Activated T-cell treated with anti-CD3 and anti-CD28 coated beads for 4 hours (primary cell): ENCODE measurements at regions not wholly inside any gene's neighbourhood (a gene's known extent, or its start where the extent isn't known, plus 50 kb on each side); places are given as distances from the start of the nearest gene placed in this dataset.
"Not testable (repeated sequence)": the region's sequence is repeated elsewhere in the genome, so short reads cannot be mapped to it uniquely, and the experiment has no call there.

ENCODE experiments used
- DNase-seq: peaks from one replicate; pipeline ENCODE4 v3.0.0-alpha.2; 2020

DNA sequence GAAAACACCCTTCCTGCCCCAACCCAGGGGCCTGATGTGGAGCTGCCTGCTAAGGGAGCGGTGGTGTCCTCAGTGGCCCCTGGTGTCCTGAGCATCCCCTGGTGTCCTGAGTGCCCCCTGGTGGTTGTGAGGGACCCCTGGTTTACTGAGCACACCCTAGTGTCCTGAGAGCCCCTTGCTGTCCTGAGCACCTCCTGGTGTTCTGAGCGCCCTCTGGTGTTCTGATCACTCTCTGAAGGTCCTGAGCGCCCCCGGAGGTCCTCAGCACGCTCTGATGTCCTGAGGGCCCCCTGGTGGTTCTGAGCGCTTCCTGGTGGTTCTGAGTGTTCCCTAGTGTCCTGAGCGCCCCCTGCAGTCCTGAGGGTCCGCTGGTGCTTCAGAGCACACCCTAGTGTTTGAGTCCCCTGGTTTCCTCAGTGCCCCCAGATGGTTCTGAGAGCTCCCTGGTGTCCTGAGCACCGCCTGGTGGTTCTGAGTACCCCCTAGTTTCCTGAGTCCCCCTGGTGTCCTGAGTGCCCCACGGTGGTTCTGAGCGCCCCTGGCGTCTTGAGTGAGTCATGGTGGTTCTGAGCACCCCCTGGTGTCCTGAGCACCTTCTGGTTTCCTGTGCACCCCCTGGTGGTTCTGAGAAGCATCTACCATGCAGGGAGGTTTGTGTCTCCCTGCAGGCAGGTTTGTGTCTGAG lies 1004.2 kb downstream of the TMEM121 start:
- no peak for DNase-seq

DNA sequence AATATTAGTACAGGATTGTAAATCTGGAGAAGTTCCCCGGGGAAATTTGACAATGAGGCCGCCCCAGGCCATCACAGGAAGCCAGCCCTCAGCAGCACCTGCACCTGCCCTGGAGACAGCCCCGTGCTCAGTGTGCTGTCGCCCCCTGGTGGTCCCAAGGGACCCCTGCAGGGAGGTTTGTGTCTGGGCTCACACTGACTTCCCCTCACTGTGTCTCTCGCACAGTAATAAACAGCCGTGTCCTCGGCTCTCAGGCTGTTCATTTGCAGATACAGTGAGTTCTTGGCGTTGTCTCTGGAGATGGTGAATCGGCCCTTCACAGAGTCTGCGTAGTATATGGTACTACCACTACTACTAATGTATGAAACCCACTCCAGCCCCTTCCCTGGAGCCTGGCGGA lies 1011.2 kb downstream of the TMEM121 start:
- DNase-seq: not testable (repeated sequence)

DNA sequence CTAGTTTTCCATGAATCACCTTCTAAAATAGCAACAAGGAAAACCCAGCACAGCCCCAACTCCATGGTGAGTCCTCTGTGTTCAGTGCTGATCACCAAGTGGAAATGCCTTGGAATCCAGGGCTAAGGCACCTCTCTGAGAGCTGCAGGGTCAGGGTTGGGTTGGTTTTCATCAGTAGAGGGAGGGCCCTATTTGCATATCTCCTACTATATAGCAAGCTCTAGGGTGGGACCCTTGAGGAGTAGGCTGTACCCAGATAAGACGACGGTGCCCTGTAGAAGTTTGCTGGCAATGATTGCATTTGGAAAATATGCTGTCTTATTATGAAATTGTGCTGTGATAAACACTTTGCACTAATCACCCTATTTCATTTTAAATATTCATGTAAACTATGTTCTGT lies 1011.8 kb downstream of the TMEM121 start:
- no peak for DNase-seq

DNA sequence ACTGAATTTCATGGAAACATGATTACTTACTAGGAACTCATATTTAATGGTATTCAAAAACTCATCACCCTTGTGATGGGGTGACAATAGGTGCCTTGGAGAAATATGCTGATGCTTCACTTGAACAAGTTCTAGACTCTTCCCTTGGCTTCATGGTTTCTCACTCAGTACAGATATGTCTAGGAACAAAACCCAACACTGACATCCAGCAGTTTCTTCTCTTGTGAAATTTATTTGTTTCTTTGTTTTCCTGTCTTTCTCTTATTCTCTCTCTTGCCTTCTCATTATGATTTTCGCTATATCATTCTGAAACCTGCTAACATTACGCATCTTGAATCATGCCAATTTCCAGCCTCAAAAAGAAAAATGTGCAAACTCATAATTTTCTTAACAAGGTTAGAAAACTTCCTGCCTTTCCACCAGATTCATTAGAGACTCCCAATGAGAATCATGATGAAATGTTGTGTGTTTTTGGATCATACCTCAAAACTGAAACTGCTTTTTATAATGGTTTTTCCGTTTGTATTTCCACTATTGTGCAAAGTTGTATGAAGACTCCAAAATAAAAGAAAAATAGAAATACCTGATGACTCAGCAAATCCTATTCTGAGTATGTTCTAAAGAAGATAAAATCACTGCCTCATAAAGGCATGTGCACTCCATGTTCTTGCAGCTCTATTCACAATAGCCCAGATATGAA lies 1021.5 kb downstream of the TMEM121 start:
- no peak for DNase-seq

DNA sequence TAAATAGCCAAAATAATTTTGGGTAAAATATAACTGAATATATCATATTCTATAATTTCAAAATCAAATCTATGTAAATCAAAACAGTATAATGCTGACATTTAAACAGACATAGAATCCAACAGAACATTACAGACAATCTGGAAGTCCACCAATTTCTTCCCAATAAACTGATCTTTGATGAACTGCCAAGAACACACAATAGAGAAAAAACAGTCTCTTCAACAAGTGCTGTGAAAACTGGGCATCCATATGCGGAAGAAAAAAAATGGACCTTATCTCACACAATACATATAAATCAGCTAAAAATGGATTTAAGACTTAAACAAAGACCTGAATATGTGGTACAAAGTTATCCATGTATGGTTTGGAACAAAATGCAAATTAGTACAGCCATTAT lies 1022.7 kb downstream of the TMEM121 start:
- no peak for DNase-seq

DNA sequence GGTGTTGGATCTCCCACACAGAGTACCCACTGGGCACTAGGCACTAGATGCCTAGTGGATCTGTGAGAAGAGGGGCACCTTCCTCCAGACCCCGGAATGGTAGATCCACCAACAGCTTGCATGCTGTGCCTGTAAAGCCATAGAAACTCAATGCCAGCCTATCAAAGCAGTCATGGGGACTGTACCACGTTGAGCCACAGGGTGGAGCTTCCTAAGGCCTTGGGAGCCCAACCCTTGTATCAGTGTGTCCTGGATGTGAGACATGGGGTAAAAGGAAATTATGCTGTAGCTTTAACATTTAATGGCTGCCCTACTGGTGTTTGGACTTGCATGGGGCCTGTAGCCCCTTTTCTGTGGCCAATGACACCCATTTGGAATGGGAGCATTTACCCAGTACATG lies 1024.9 kb downstream of the TMEM121 start:
- no peak for DNase-seq

DNA sequence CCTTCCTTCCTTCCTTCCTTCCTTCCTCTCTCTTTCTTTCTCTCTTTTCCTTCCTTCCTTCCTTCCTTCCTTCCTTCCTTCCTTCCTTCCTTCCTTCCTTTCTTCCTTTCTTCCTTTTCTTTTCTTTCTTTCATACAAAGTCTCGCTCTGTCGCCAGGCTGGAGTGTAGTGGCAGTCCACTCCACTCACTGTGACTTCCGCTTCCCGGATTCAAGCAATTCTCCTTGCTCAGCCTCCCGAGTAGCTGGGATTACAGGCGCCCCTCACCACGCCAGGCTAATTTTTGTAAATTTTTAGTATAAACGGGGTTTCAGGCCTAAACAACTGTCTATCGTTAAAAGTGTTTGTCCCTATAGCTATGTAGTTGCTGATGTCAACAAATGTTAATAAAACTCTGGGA lies 1029.8 kb downstream of the TMEM121 start:
- DNase-seq: not testable (repeated sequence)

DNA sequence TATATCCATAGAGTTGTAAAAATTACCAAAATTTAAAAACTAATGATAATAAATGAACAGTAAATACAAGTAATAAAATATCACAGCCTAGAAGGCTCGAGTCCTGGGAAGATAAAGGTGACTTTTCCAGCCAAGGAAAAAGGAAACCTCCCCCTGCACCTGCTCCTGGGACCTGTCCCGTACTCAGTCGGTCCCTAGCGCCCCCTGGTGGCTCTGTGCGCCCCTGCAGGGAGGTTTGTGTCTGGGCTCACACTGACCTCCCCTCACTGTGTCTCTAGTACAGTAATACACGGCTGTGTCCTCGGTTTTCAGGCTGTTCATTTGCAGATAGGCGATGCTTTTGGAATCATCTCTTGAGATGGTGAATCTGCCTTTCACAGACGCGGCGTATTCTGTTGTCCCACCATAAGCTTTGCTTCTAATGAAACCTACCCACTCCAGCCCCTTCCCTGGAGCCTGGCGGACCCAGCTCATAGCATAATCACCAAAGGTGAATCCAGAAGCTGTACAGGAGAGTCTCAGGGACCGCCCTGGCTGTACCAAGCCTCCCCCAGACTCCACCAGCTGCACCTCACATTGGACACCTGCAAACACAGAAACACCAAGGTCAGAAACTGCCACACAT lies 1030.4 kb downstream of the TMEM121 start:
- DNase-seq: peak; percentile 70

DNA sequence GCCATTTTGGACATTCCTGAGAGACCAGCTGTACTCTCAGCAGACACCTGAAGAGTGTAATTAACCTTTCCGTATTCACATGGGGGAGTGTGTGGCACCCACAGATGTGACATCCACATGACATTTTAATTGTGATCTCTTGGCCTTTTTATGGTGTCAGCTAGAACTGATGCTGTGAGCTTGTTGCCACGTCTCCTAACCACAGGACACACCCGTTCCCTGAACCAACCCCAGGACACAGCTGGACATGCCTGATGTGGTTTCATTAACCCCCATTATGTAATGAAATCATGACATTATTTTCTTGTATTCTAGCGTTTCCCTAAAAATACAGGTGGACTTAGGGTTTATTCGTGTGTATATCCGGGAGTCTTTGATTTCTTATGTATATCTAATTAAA lies 1036.1 kb downstream of the TMEM121 start:
- no peak for DNase-seq

DNA sequence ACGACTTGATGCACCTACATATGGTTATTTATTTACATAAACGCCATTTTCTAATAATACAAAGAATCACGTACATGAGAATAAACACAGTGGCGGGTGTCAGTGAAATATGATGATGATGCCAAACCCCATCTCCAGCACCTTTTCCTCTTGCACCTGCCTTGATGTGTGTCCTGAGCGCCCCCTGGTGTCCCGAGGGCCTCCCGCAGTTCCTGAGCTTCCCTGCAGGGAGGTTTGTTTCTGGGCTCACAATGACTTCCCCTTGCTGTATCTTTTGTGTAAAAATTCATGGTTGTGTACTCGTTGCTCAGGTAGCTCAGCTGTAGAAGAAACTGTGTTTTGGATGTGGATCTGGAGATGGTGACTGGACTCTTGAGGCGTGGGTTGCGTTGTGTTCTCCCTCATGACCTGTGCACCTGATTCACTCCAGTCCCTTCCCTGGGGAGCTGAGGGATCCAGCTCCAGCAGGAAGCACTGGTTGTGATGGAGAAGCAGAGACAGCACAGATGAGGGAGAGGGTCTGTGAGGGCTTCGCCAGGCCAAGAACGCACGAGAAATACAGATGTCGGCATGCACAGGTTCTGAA lies 1037.8 kb downstream of the TMEM121 start:
- peak; percentile 37 for DNase-seq

DNA sequence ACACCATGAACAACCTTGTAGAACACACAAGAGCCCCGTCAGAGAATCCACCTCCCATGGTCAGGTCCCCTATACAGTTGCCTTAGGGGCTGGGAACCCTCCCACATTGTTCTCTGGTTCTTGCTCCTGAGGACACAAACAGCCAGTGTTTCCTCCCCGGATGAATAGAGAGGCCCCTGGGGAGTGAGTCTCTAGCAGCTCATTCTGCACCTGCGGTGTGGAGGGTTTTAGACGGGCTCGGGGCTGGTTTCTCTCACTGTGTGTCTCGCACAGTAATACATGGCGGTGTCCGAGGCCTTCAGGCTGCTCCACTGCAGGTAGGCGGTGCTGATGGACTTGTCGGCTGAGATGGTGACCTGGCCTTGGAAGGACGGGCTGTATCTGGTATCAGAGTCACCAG lies 1052.1 kb downstream of the TMEM121 start:
- no peak for DNase-seq

DNA sequence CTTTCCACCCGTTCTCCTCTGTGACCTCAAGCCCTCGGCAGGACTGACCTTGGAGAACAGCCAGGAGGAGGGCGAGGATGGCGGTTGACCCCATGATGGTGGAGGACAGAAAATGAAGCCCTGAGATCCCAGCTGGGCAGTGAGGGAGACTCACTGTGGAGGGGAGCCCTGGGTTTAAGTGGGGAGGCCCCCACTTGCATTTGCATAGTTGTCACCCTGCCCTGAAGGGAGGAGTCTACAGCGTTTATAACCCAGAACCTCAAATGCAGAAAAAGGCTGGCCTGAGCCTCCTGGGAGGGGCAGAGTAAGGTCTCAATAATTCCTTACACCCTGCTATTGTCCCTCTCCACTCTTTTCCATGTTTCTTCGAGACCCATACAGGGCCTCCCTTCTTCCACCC lies 1052.7 kb downstream of the TMEM121 start:
- no peak for DNase-seq

DNA sequence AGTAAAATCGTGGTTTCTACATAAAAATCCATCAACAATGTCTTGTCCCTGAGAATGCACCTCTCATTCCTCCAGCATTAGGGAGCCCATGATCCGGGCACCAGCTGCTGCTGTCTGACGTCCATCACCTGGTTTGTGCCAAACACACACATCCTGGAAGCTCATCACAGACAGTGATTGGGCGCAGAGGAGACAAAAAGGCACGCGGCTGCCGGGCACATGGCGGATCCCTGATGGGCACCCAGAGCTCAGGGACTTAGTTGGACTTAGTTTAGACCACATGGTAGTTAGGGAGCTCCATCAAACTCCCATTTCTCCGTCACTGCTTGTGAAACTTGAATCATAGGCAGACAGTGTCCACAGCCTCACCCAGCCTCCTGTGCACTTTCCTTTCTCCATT lies 1059.3 kb downstream of the TMEM121 start:
- DNase-seq: no peak

DNA sequence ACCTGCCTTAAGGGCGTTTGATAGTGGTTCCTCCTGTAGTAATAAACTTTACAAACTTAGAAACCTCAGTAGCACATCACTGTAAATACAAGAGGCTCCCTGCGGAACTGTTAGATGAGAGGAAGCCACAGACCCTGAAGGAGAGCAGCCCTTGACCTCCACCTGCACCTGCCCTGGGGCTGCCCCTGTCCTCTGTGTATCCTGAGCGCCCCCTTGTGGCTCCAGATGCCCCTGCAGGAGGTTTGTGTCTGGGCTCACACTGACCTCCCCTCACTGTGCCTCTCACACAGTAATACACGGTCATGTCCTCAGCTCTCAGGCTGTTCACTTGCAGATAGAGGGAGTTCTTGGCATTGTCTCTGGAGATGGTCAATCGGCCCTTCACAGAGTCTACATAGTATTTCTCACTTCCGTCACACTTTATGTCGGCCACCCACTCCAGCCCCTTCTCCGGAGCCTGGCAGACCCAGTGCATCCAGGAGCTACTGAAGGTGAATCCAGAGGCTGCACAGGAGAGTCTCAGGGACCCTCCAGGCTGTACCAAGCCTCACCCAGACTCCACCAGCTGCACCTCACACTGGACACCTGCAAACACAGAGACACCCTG lies 1059.8 kb downstream of the TMEM121 start:
- peak; percentile 51 for DNase-seq

DNA sequence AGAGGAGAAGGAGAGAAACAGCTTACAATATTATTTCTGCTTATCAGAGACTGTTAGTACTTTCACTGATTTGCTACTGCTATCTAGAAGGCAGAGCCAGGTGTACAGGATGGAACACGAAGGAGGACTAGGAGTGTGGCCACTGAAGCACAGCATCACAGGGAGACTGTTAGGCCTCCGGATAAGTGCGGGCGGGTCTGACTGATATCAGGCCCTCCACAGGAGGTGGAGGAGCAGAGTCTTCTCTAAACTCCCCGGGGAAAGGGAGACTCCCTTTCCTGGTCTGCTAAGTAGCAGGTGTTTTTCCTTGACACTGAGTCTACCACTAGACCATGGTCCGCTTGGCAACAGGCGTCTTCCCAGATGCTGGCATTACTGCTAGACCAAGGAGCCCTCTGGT lies 1065.2 kb downstream of the TMEM121 start:
- DNase-seq: not testable (repeated sequence)

DNA sequence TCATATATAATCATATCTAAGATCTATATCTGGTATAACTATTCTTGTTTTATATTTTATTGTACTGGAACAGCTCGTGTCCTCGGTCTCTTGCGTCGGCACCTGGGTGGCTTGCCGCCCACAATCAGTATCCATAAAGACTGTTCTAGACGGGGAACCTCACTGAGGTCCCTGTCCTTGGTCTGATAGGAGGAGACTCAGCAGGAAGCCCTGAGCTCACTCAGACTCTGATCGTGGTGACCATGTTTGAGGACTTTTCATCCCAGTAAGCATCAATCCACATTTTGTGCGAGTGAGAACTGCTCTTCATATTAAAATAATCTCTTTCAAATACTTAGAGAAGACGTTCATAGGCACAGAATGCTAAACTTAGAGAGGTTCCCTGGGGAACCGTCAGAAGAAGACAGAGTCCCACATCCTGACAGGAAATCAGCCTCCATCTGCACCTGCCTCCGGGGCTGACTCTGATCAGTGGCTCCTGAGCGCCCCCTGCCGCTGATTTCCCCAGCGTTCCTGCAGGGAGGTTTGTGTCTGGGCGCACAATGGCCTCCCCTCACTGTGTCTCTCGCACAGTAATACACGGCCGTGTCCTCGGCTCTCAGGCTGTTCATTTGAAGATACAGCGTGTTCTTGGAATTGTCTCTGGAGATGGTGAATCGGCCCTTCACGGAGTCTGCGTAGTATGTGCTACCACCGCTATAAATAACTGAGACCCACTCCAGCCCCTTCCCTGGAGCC lies 1065.9 kb downstream of the TMEM121 start:
- DNase-seq: peak; percentile 67

DNA sequence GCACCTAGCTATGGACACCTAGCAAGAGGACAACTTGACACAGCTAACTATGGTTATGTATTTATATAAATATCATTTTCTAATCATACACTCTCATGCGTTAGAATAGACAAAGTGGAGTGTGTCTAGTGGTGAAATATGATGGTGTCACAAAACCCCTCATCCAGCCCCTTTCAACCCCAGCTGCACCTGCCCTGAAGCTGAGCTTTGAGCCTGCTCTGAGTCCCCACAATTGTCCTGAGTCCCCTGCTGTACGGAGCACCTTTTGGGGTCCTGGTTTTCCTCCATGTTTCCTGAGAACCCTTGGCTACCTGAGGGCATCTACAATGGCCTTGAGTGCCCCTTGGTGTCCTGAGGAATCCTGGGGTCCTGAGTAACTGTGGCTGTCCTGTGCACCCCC lies 1072.8 kb downstream of the TMEM121 start:
- no peak for DNase-seq

DNA sequence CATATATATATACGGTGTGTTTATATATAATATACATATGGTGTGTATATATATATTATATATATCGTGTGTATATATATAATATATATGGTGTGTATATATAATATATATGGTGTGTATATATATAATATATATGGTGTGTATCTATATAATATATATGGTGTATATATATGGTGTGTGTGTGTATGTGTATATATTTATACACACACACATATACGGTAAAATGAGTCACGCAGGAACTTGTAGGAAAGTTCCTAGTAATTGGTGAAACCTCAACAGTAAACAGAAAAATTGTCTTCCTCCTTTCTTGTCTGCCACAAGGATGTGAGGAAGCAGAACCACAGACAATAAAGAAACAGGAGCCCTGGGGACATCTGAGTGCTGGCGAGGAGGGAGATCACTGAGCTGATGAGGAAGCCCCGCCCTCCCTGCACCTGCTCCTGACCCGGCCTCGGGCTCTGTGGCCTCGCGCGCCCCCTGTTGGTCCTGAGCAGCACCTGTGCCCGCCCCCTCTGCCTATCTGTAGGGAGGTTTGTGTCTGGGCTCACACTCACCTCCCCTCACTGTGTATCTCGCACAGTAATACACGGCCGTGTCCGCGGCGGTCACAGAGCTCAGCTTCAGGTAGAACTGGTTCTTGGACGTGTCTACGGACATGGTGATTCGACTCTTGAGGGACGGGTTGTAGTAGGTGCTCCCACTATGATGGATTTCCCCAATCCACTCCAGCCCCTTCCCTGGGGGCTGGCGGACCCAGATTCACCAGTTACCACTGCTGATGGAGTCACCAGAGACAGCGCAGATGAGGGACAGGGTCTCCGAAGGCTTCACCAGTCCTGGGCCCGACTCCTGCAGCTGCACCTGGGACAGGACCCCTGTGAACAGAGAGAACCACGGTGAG lies 1079.4 kb downstream of the TMEM121 start:
- peak; percentile 74 for DNase-seq

DNA sequence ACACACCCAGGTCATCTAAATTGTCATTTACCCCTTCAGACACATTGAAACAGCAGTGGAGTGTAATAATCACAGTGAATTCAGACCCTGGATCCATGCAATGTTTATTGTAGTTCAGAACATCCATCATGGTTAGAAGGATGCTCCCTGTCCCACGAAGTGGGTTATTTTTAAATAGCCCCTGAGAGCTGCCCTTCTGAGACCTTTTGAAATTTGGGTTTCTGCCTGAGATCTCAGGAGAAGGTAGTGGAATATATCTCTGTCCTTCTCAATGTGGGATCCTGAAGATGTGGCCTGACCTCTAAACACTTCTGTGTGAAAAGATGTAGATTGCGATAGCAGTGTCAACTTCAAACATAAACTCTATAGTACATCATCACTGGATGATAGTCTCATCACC lies 1080.6 kb downstream of the TMEM121 start:
- DNase-seq: no peak

DNA sequence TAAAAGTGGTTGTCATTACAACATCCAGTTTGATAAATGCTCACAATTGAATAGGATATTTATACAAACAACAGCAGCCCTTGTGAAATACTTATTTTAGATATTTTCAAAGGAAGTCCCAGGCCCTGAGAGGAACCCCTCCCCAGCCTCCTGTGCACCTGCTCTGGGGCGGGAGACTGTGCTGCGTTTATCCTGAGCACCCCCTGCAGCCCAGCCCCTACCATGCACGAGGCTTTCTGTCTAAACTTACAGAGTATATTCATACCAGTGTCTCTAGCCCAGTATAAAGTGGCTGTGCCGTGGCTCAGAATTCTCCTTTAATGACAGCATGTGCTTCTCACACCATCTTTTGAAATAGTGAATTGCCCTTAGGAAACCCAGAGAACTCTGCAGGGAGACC lies 1084.3 kb downstream of the TMEM121 start:
- no peak for DNase-seq

DNA sequence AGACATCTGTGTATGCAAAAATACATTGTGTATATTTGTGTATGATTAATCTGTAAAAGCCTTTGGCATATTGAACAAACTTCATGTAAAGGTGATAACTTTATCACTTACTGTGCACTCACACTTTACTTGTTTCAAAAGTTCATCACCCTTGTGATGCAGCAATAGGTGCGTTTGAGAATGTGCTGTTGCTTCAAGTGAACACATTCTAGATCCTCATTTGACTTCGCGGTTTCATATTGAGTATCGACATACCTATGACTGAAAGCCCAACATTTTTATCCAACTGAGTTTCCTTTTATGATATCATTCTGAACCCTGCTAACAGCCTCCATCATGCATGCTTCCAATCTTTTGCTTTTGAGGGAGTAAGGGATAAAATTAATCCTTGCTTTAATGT lies 1086.9 kb downstream of the TMEM121 start:
- DNase-seq: no peak

DNA sequence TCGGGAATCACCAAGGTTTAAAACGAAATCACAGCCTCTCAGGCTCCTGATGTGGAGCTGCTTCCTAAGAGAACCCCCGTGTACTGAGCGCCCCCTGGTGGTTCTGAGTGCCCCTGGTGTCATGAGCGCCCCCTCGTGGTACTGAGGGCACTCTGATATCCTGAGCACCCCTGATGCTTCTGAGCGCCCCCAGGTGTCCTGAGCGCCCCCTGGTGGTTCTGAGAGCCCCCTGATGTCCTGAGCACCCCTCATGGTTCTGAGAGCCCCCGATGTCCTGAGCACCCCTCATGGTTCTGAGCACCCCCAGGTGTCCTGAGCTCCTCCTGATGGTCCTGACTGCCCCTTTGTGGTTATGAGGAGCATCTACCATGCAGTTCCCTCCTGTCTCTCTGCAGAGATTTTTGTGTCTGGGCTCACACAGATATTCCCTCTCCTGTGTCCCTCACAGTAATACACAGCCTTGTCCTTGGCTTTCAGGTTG lies 1092.1 kb downstream of the TMEM121 start:
- peak; percentile 73 for DNase-seq
